HTR-8/SVneo (cell line): ENCODE measurements at regions not wholly inside any gene's neighbourhood (a gene's known extent, or its start where the extent isn't known, plus 50 kb on each side); places are given as distances from the start of the nearest gene placed in this dataset.
"Not testable (repeated sequence)": the region's sequence is repeated elsewhere in the genome, so short reads cannot be mapped to it uniquely, and the experiment has no call there.

Experiments used
- DNase-seq: peaks from one replicate; pipeline ENCODE4 v3.0.0; 2011; ENCODE audit warnings: low spot score, mixed read lengths; ENCODE audit not compliant: insufficient read length
- FAIRE-seq: peaks from 2 replicates; lab custom pipeline; 2011; peaks lifted over from hg19 to GRCh38; lab: Jason Lieb, UNC

DNA sequence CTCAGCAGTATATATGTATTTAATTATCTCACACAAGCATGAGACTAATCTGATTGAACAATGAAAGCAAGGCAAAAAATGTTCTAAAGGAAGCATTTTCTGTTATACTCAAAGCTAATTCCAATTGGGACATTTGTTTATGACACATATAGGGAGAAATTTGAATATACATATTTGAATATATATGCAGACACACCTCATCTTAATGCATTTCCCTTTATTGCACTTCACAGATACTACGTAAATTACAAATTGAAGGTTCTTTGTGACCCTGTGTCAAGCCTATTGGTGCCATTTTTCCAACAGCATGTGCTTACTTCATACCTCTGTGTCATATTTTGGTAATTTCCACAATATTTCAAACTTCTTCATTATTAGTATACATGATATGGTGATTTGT, 132.1 kb upstream of the STEAP1 start:
- FAIRE-seq (no peak), DNase-seq (no peak)

DNA sequence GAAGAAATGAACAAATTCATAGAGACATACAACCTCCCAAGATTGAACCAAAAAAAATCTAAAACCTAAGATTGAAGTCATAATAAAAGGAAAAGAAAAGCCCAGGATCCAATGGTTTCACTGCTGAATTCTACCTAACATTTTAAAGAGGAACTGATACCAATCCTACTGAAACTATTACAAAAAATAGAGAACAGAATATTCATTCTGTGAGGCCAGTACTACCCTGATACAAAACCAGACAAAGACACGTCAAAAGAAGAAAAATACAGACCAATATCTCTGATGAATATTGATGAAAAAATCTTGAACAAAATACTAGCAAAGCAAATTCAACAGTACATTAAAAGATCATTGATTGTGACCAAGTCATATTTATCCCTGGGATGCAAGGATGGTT, 128.5 kb upstream of the STEAP1 start:
- DNase-seq: no peak
- FAIRE-seq: no peak

DNA sequence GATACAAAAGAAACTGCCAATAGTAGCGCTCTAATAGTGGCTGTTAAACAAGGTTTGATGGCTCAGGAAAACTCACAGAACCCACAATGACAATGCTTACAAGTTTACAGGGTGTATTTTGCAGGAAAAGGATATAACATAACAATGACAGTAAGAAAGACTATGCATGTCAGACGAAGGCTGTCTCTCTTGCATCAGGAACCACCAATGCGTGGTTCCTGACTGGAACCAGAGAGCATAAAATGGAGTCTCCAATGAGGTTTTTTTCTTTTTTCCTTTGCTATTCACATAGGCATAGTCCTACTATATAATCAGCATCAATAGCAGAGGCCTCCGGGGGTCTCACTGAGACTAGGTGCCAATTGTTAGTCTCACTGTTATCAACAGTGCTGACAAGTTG, 120.4 kb upstream of the STEAP1 start:
- FAIRE-seq: no peak
- DNase-seq: no peak

DNA sequence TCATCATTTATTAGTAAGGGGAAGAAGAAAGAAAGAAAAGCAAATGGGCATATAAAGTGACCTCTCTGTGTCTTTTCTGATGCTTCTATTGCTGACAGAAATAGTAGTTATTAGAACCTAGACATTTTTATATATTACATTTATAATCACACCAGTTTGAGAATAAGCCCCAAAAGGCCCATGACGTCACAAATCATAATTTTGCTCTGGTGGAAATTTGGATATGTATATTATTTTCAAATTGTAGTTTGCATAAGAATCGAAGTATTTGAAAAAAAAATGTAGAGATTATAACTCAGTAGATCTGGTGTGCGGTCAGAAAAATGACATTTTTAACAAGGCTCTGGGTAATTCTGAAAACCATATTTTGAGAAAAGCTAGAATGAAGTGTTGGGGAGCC, 101.2 kb upstream of the STEAP1 start:
- DNase-seq (no peak), FAIRE-seq (no peak)

DNA sequence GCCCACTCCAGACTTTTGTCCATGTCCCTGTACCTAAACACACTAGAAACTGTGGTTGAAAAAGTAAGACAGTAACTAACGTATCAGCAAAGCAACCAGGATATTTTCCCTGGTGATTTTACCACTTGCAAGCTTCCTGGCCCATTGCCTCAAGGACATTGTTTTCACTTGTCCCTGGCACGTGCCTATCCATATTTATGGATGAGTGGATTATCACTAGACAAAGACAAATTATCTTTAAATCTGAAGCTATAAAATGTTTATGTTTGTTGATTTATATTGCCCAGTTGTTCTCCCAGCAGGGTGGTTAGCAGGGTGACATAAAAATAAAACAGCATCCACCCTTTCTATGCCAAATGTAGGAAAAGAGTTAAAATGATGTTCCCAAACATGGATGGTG, 93.2 kb upstream of the STEAP1 start:
- FAIRE-seq: no peak
- DNase-seq: no peak

DNA sequence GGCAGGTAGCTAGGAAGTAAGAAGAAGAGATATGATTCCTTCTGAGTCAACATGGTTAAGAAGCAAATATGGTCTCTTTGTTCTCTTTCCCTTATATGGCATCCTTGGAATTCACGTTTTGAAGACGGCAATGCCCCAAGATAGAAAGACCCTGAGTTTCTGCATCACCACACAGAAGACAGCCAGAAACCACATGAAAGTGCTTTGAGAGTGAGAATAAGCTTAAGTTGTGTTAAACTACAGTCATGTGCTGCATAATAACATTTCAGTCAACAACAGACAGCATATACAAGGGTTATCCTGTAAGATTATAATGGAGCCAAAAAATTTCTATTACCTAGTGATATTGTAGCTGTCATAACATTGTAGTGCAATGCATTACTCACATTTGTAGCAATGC, 89.9 kb upstream of the STEAP1 start:
- no peak for FAIRE-seq
- DNase-seq: no peak

DNA sequence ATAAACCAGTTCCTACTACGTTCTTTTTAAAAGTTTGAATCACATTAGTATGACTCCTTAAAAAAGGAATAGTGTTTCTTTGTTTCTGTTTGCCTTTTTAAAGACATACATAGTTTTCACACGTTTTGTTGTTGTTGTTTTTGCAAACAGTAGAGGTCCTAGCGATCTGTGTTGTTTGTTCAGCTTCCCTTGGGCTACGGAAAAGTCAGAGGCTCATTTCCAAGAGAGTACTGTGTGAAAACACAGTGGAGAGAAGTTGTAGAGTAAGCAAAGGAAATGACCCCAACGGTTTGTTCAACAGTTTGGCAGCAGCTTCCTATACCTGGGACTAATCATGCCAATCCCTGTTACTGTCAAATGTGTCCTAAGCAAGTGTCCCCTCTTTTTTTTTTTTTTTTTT, 87.1 kb upstream of the STEAP1 start:
- FAIRE-seq (no peak), DNase-seq (no peak)

DNA sequence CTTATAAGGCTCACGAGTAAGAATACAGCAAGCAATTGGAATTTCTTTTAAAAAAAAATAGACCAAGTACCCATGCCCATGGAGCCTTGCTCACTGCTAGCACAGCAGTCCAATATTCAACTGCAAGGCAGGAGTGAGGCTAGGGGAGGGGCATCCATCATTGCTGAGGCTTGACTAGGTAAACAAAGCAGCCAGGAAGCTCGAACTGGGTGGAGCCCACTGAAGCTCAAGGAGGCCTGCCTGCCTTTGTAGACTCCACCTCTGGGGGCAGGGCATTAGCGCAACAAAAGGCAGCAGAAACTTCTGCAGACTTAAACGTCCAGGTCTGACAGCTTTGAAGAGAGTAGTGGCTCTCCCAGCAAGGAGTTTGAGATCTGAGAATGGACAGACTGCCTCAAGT, 84.0 kb upstream of the STEAP1 start:
- DNase-seq, FAIRE-seq: not testable (repeated sequence)

DNA sequence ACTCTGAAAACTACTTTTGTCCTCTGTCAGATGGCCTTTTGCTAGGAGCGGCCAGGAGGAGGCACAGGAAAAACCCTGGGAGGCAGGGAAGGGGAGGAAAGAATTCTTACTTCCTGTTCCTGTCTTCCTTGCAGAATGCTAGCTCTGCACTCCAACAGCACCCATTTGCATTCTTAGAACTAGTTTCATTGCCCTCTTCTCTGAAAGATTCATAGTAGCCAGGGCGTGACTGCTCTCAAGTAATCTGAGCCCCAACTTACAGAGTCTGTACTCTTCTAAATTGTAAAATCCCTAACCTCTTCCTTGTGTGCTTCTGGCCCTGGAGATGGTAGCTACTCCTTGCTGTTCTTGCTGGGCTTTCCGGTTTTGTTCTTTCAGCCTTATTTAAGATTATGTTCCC, 75.3 kb upstream of the STEAP1 start:
- DNase-seq (no peak), FAIRE-seq (no peak)

DNA sequence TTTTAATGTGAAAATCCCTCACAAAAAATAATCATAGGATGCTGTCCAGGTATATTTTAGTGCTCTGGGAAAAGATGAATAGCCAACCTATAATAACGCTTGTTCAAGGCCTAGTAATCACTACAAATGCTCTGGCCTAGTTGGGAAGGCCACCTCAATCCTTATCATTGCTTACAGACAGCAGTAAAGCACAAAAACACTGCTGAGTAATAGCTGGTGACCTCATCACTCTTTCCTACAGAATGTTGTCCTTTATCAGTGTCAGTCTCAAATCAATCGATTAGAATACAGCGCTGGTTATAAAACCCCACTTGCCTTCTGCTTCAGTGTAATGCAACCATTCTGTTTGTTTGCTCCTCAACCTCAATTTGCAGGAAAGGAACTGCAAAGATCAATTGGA, 72.6 kb upstream of the STEAP1 start:
- DNase-seq (no peak), FAIRE-seq (no peak)

DNA sequence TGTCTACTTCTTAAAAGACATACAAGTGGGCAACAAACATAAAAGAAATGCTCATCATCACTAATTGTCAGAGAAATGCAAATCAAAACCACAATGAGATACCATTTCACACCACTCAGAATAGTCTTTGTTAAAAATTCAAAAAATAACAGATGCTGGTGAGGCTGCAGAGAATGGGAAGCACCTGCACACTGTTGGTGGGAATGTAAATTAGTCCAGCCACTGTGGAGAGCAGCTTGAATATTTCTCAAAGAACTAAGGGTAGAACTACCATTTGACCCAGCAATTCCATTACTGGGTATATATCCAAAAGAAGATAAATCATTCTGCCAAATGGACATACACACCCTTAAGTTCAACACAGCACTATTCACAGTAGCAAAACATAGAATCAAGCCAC, 61.8 kb upstream of the STEAP1 start:
- no peak for DNase-seq
- no peak for FAIRE-seq

DNA sequence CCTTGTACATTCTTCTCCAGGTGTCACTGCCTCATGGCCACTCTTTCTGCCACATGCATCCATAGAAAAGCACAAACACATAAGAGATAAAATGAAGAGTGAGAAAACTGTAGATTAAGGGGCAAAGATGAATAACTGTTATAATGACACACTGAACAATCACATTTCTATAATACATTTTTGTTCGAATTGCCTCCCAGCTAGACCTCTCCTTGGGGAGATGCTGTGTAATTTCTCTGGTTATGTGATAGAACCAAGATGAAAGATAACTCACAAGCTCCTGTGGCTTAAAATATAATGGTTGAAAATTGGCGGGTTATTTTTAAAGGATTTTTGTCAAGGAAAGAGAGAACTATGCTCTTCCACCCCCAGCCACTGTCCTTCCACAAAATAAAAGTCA, 60.2 kb upstream of the STEAP1 start:
- no peak for FAIRE-seq
- DNase-seq: no peak
